HG02610 (cell line): ENCODE measurements at regions not wholly inside any gene's neighbourhood (a gene's known extent, or its start where the extent isn't known, plus 50 kb on each side); places are given as distances from the start of the nearest gene placed in this dataset.
"Not testable (repeated sequence)": the region's sequence is repeated elsewhere in the genome, so short reads cannot be mapped to it uniquely, and the experiment has no call there.

Experiments
- ATAC-seq: cut with Tn5 transposase; IDR thresholded peaks from one replicate; pipeline ENCODE4 v1.9.1; 2021; ENCODE audit warnings: mild to moderate bottlenecking, moderate library complexity; ENCODE audit not compliant: unreplicated experiment

GRCh38 chr6:121856296-121856695 lies 420.9 kb downstream of the GJA1 start:
- ATAC-seq, result no peak

GRCh38 chr6:121857551-121857950 lies 422.1 kb downstream of the GJA1 start:
- no peak for ATAC-seq

GRCh38 chr6:121858310-121858709 lies 422.9 kb downstream of the GJA1 start:
- no peak for ATAC-seq

GRCh38 chr6:121858986-121859385 lies 423.5 kb downstream of the GJA1 start:
- ATAC-seq, result no peak

GRCh38 chr6:121865811-121866210 lies 430.4 kb downstream of the GJA1 start:
- ATAC-seq, result no peak

GRCh38 chr6:121867095-121867494 lies 431.6 kb downstream of the GJA1 start:
- ATAC-seq, result no peak

- ATAC-seq, result no peak
Measured at GRCh38 chr6:121868206-121868605, 432.8 kb downstream of the GJA1 start.

- no peak for ATAC-seq
Measured at GRCh38 chr6:121873595-121873994, 438.1 kb downstream of the GJA1 start.

GRCh38 chr6:121876721-121877120 lies 441.3 kb downstream of the GJA1 start:
- ATAC-seq, result no peak

- ATAC-seq, result no peak
Measured at GRCh38 chr6:121879149-121879548, 443.7 kb downstream of the GJA1 start.

GRCh38 chr6:121880831-121881230 lies 445.4 kb downstream of the GJA1 start:
- no peak for ATAC-seq

GRCh38 chr6:121881974-121882667 lies 446.7 kb downstream of the GJA1 start:
- ATAC-seq, result no peak

GRCh38 chr6:121884091-121884490 lies 448.6 kb downstream of the GJA1 start:
- no peak for ATAC-seq

- no peak for ATAC-seq
Measured at GRCh38 chr6:121884620-121885019, 449.2 kb downstream of the GJA1 start.

GRCh38 chr6:121885399-121886152 lies 450.1 kb downstream of the GJA1 start:
- ATAC-seq, result no peak

GRCh38 chr6:121886223-121886830 lies 450.9 kb downstream of the GJA1 start:
- no peak for ATAC-seq

GRCh38 chr6:121887724-121888123 lies 452.3 kb downstream of the GJA1 start:
- no peak for ATAC-seq

- ATAC-seq, result no peak
Measured at GRCh38 chr6:121890307-121890910, 455.0 kb downstream of the GJA1 start.

GRCh38 chr6:121895731-121896130 lies 460.3 kb downstream of the GJA1 start:
- not testable (repeated sequence) for ATAC-seq

- ATAC-seq, result no peak
Measured at GRCh38 chr6:121896363-121896762, 460.9 kb downstream of the GJA1 start.

GRCh38 chr6:121896771-121897170 lies 461.3 kb downstream of the GJA1 start:
- no peak for ATAC-seq

GRCh38 chr6:121897337-121897760 lies 461.9 kb downstream of the GJA1 start:
- ATAC-seq, result no peak
